Upper lobe of right lung (tissue), 1 donor: ENCODE measurements at regions not wholly inside any gene's neighbourhood (a gene's known extent, or its start where the extent isn't known, plus 50 kb on each side); places are given as distances from the start of the nearest gene placed in this dataset.

ENCODE experiments used
- ATAC-seq: fragments of 200-7000 bp; cut with Tn5 transposase; one replicate; pipeline ENCODE4 v1.9.1; 2020; ENCODE audit warnings: mild to moderate bottlenecking, moderate library complexity
- DNase-seq: peaks from one replicate; pipeline ENCODE4 v3.0.0-alpha.2; 2020
- H3K27ac ChIP-seq: fragments of 200-600 bp; one replicate; pipeline ENCODE4 v1.8.0; 2022
- H3K27me3 ChIP-seq: fragments of 200-600 bp; one replicate; pipeline ENCODE4 v1.8.0; 2022; ENCODE audit warnings: mild to moderate bottlenecking
- H3K36me3 ChIP-seq: fragments of 200-600 bp; one replicate; pipeline ENCODE4 v1.8.0; 2022
- H3K4me1 ChIP-seq: fragments of 200-600 bp; one replicate; pipeline ENCODE4 v1.8.0; 2022
- H3K4me3 ChIP-seq: fragments of 200-600 bp; one replicate; pipeline ENCODE4 v1.8.0; 2022; ENCODE audit warnings: mild to moderate bottlenecking
- H3K9me3 ChIP-seq: fragments of 200-600 bp; one replicate; pipeline ENCODE4 v1.8.0; 2022
- intact Hi-C: fragments of 100-400 bp; cut with DNase I; formaldehyde crosslinking; loops from one replicate; pipeline ENCODE4 v1.11.0; 2022
- TF ChIP-seq, protein P1 (sequence below): fragments of 200-600 bp; IDR thresholded peaks from one replicate; pipeline ENCODE4 v1.8.0; 2022; ENCODE audit warnings: antibody characterized with exemption
- donor health status: DM: no; HTN: yes; CAD: no; lungs with severe emphysema.

DNA sequence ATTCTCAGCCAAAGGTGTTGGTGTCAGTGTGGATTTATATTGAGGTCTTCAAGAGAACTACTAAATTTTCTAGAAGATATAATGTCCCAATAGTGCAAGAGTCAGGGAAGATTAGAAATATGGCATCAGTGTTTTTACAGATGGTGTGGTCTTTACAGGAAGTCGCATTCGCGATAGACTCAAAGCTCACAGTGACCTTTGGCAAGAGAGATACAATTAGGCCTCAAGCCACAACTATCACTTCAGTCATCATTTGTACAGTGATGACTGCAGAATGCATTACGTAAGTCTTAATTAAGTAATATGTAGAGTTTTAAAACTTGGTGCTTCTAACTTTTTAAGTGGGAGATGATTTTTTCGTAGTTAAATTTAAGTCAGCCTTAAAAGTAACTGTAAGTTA, 237.2 kb upstream of the FSTL5 start:
- ATAC-seq (no peak), DNase-seq (no peak)
- TF ChIP-seq, protein P1, sequence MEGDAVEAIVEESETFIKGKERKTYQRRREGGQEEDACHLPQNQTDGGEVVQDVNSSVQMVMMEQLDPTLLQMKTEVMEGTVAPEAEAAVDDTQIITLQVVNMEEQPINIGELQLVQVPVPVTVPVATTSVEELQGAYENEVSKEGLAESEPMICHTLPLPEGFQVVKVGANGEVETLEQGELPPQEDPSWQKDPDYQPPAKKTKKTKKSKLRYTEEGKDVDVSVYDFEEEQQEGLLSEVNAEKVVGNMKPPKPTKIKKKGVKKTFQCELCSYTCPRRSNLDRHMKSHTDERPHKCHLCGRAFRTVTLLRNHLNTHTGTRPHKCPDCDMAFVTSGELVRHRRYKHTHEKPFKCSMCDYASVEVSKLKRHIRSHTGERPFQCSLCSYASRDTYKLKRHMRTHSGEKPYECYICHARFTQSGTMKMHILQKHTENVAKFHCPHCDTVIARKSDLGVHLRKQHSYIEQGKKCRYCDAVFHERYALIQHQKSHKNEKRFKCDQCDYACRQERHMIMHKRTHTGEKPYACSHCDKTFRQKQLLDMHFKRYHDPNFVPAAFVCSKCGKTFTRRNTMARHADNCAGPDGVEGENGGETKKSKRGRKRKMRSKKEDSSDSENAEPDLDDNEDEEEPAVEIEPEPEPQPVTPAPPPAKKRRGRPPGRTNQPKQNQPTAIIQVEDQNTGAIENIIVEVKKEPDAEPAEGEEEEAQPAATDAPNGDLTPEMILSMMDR, result no peak
- Histone ChIP-seq H3K4me3 (no peak overlapping the region), H3K4me1 (no peaks in the 10 kb centered on the region), H3K36me3 (no peaks in the 10 kb centered on the region), H3K27ac (no peak overlapping the region), H3K27me3 (no peaks in the 10 kb centered on the region), H3K9me3 (no peaks in the 10 kb centered on the region)
- intact Hi-C loops, result no loop called here

DNA sequence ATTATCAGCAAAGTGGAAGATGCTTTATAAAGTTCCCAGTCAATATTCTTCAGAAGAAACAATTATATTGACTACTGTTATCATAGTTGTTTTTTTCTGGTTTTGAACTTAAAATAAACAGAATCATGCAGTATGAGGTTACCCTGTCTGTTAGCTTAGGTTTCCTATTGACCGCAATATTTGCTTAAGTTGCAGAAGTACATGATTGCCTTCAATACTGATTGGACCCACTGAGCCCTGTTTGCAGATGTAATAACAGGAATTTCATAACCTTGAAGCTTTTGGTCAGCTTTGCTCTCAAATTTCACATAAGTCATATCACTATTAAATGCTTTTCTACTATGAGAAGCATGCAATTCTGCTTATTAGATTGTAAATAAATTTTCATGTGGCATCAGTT, 229.1 kb upstream of the FSTL5 start:
- intact Hi-C loops, result no loop called here
- Histone ChIP-seq H3K36me3 (no peaks in the 10 kb centered on the region), H3K4me1 (no peaks in the 10 kb centered on the region), H3K4me3 (no peak overlapping the region), H3K27me3 (no peaks in the 10 kb centered on the region), H3K9me3 (no peaks in the 10 kb centered on the region), H3K27ac (no peak overlapping the region)
- DNase-seq (no peak), ATAC-seq (no peak)
- TF ChIP-seq, protein P1, result no peak

DNA sequence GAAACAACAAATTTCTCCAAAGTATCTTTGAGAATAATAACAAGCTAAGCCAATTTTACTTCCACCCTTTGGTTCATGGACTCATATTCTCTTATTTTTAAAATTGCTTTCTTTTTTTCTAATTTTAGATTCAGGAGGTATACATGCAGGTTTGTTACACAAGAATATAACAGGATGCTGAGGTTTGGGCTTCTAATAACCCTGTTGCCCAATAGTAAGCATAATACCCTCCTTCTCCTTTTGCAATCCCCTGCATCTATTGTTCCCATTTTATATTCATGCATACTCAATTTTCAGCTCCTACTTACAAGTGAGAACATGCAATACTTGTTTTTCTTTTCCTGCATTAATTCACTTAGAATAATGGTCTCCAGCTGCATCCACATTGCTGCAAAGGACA, 202.3 kb upstream of the FSTL5 start:
- Histone ChIP-seq H3K36me3 (no peaks in the 10 kb centered on the region), H3K27ac (no peak overlapping the region)
- intact Hi-C loops, result no loop called here

DNA sequence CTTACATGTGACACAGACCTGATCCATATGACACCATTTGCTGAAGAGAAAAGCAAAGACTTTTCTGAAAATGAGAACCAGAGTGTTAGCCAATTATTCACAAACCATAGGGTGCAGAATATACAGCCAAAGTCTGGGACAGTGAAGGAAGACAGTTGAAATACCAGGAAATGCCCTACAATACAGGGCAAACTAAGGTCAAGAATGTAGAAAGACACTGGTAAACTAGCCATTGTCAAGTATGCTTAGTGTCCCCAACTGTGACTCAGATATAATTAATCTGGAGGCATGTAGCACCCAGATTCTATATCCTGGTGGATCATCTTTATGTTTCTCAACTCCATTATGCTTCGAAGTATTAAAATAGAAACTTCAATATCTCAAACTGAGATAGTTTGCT, 200.9 kb upstream of the FSTL5 start:
- TF ChIP-seq, protein P1, result no peak
- Histone ChIP-seq H3K36me3 (no peaks in the 10 kb centered on the region), H3K27me3 (no peaks in the 10 kb centered on the region), H3K4me1 (no peaks in the 10 kb centered on the region), H3K9me3 (no peaks in the 10 kb centered on the region), H3K27ac (no peak overlapping the region), H3K4me3 (no peak overlapping the region)
- intact Hi-C loops, result no loop called here
- DNase-seq, result no peak
- no peak for ATAC-seq

More for the DNA sequence above, 202.3 kb upstream of the FSTL5 start:
- Histone ChIP-seq H3K4me1 (no peaks in the 10 kb centered on the region), H3K27me3 (no peaks in the 10 kb centered on the region), H3K4me3 (no peak overlapping the region), H3K9me3 (no peaks in the 10 kb centered on the region)
- ATAC-seq, result no peak
- no peak for DNase-seq
- TF ChIP-seq, protein P1, result no peak

DNA sequence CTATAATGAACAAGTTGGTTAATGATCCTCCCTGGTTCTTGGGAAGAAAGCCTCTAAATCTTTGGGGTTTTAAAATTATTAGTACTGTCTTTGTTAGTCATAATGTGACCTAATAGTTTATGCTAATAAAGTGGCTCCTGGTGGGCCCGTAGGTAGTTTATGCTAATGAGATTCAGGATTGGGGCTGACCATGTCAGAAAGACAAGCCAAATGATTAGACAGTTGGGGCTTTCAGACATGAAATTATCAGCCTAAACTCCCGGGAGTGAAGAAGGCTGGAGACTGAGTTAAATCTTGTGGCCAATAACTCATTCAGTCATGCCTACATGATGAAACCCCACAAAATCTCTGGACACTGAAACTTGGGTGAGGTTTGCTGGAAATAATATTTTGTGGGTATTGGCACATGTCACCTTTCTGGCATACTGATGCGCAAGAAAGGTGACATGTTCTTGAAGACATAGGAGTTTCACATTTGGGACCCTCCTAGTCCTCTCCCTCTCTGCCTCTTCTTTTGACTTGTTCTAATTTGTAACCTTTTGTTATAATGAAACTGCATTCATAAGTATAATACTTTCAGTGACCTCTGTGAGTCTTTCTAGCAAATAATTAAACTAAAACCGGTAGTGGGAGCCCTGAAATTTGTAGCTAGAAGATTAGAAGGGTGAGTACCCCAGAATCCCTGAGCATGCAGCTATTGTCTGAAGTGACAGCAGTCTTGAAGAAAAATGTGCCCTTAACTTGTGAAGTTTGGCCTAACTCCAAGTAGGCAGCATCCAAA, 196.8 kb upstream of the FSTL5 start:
- no peak overlapping the region for H3K27ac ChIP-seq
- DNase-seq (no peak), ATAC-seq (no peak)
- intact Hi-C loops, result no loop called here
- no peaks in the 10 kb centered on the region for H3K4me1 ChIP-seq
- no peaks in the 10 kb centered on the region for H3K36me3 ChIP-seq
- TF ChIP-seq, protein P1, result no peak
- H3K4me3 ChIP-seq, result no peak overlapping the region
- no peaks in the 10 kb centered on the region for H3K9me3 ChIP-seq
- no peaks in the 10 kb centered on the region for H3K27me3 ChIP-seq
